NCI-H82 treated with DMSO at 0.1 percent for 48 hours (cell line): ENCODE measurements at regions not wholly inside any gene's neighbourhood (a gene's known extent, or its start where the extent isn't known, plus 50 kb on each side); places are given as distances from the start of the nearest gene placed in this dataset.

ENCODE experiments used
- DNase-seq: peaks from one replicate; lab custom pipeline; 2025; ENCODE audit not compliant: unreplicated experiment; lab: John Stamatoyannopoulos, UW

GRCh38 chr2:207474863-207475485 lies 54.8 kb upstream of the CREB1 start:
- peak; percentile 31 for DNase-seq

- DNase-seq = no peak
Observed at GRCh38 chr2:207475546-207475945, 54.2 kb upstream of the CREB1 start.

GRCh38 chr2:207477896-207478295 lies 51.9 kb upstream of the CREB1 start:
- DNase-seq = no peak

DNA sequence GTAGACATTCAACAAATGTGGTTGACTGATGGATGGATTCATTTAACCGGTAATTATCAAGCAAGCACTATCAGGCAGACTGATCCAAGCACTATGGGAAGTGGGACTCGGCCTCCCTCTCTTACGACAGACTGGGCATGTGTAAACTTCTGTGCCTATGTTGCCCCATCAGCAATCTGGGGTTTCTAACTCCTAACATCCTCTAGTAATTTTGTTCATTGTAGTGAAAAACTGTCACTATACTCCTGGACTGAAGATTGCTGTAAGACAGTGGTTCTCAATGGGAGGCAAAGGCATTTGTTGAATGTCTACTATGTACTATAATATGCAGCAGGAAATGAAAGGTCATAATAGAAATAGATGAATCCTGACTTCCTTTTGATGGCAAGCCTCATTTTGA lies 51.2 kb upstream of the CREB1 start:
- DNase-seq = no peak

DNA sequence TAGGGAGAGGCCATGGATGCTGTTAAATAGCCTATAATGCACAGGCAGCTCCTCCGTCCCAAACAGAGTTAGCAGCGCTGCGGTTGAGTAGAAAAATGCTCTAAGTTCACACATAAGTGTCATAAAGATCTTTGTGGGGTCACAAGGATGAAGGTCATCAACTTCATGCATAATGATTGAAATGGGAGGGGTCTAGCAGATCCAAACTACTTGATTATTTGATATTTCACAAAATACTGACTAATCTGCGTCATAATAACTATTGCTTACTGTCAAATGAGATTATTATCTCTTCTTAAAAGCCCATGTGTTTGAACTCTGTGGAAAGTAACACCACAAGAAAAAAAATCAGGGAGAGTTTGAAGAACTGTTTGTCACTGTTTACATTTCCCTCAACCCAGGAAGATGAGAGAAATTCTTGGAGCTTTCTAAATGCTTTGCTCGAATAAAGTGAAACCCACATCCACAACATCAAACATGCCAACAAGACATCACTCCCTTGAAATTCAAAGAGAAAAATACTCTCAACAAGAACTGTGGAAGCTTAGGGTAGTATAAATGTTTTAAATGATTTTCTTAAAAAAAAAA lies 50.5 kb upstream of the CREB1 start:
- DNase-seq = no peak
